RWPE1 (cell line): ENCODE measurements at regions not wholly inside any gene's neighbourhood (a gene's known extent, or its start where the extent isn't known, plus 50 kb on each side); places are given as distances from the start of the nearest gene placed in this dataset.

ENCODE experiments used
- CTCF ChIA-PET: fragments of 350-600 bp; sonication (Branson Sonifier 250); formaldehyde crosslinking; extraction: SDS; loops from one replicate; lab custom pipeline; 2021; lab: Yijun Ruan, JAX
- POLR2A ChIA-PET: fragments of 400-600 bp; formaldehyde crosslinking; extraction: SDS; loops from one replicate; lab custom pipeline; 2020; ENCODE audit warnings: antibody characterized with exemption; ENCODE audit not compliant: low non-redundant PET; lab: Yijun Ruan, JAX
- DNase-seq: peaks from one replicate; pipeline ENCODE4 v3.0.0; 2012; ENCODE audit warnings: low spot score
- H3K27ac ChIP-seq: fragments of 450-650 bp; 2 replicates; pipeline ENCODE4 v1.5.1; 2017
- CTCF ChIP-seq: fragments of 450-650 bp; conservative IDR thresholded peaks from 2 replicates; pipeline ENCODE4 v1.5.1; 2017; ENCODE audit warnings: low read depth, mild to moderate bottlenecking

- TF ChIP-seq CTCF, result no peak
- no peak overlapping the region for H3K27ac ChIP-seq
- ChIA-PET CTCF (no interaction called here), POLR2A (no interaction called here)
- DNase-seq, result no peak
Measured at GRCh38 chr13:105921711-105922110, 613.8 kb downstream of the EFNB2 start.

- peak; percentile 64 for DNase-seq
- ChIA-PET POLR2A (no interaction called here), CTCF (no interaction called here)
- no peak for TF ChIP-seq CTCF
- no peak overlapping the region for H3K27ac ChIP-seq
Measured at GRCh38 chr13:105920370-105920769, 615.1 kb downstream of the EFNB2 start.

- TF ChIP-seq CTCF, result no peak
- ChIA-PET CTCF (no interaction called here), POLR2A (interaction anchor here (0.7 kb wide), 1 partner anchor 615 kb away, joined by 3 read pairs; no protein-coding TSS in a partner anchor)
- DNase-seq, result peak; percentile 84
- H3K27ac ChIP-seq, result peak overlapping the region; percentile 74
Measured at GRCh38 chr13:105918842-105919741, 616.4 kb downstream of the EFNB2 start.

- H3K27ac ChIP-seq, result no peak overlapping the region
- DNase-seq, result no peak
- ChIA-PET POLR2A (no interaction called here), CTCF (interaction anchor here (0.5 kb wide), 1 partner anchor 130 kb away, joined by 3 read pairs; no protein-coding TSS in a partner anchor)
- TF ChIP-seq CTCF, result no peak
Measured at GRCh38 chr13:105915146-105915850, 620.2 kb downstream of the EFNB2 start.

GRCh38 chr13:105914291-105915036, 621.0 kb downstream of the EFNB2 start:
- ChIA-PET POLR2A (no interaction called here), CTCF (no interaction called here)
- no peak overlapping the region for H3K27ac ChIP-seq
- TF ChIP-seq CTCF, result no peak
- DNase-seq, result no peak

- TF ChIP-seq CTCF, result no peak
Measured at GRCh38 chr13:105908586-105908985, 626.9 kb downstream of the EFNB2 start.

More at GRCh38 chr13:105908586-105908985, 626.9 kb downstream of the EFNB2 start:
- CTCF ChIA-PET, result no interaction called here
- no peak for DNase-seq
- H3K27ac ChIP-seq, result no peak overlapping the region
- POLR2A ChIA-PET, result no interaction called here
